BJ (cell line): ENCODE measurements at regions not wholly inside any gene's neighbourhood (a gene's known extent, or its start where the extent isn't known, plus 50 kb on each side); places are given as distances from the start of the nearest gene placed in this dataset.

Experiments used
- CTCF ChIA-PET: fragments of 350-600 bp; formaldehyde crosslinking; extraction: SDS; loops from one replicate; lab custom pipeline; 2021; ENCODE audit warnings: antibody characterized with exemption, inconsistent platforms; lab: Yijun Ruan, JAX
- POLR2A ChIA-PET: fragments of 300-600 bp; sonication (Branson Sonifier 250); formaldehyde crosslinking; extraction: SDS; loops from one replicate; lab custom pipeline; 2021; ENCODE audit warnings: antibody characterized with exemption; lab: Charles Lee
- DNase-seq: peaks from one replicate; pipeline ENCODE4 v3.0.0-alpha.2; 2011; ENCODE audit warnings: low read depth
- H3K27me3 ChIP-seq: 2 replicates; pipeline ENCODE4 v1.6.0; 2011; ENCODE audit warnings: low read length; ENCODE audit not compliant: control insufficient read depth, insufficient read depth
- H3K36me3 ChIP-seq: 2 replicates; pipeline ENCODE4 v1.5.1; 2011; ENCODE audit warnings: low read length; ENCODE audit not compliant: control insufficient read depth, insufficient read depth
- H3K4me3 ChIP-seq: 2 replicates; pipeline ENCODE4 v1.5.1; 2011; ENCODE audit warnings: low read depth, mild to moderate bottlenecking, control low read depth, low read length
- TF ChIP-seq, protein P1 (sequence below): IDR thresholded peaks from 2 replicates; pipeline ENCODE4 v1.5.1; 2011; ENCODE audit warnings: low read depth, mild to moderate bottlenecking, control low read depth, inconsistent platforms, low read length, moderate library complexity; ENCODE audit not compliant: insufficient read depth

DNA sequence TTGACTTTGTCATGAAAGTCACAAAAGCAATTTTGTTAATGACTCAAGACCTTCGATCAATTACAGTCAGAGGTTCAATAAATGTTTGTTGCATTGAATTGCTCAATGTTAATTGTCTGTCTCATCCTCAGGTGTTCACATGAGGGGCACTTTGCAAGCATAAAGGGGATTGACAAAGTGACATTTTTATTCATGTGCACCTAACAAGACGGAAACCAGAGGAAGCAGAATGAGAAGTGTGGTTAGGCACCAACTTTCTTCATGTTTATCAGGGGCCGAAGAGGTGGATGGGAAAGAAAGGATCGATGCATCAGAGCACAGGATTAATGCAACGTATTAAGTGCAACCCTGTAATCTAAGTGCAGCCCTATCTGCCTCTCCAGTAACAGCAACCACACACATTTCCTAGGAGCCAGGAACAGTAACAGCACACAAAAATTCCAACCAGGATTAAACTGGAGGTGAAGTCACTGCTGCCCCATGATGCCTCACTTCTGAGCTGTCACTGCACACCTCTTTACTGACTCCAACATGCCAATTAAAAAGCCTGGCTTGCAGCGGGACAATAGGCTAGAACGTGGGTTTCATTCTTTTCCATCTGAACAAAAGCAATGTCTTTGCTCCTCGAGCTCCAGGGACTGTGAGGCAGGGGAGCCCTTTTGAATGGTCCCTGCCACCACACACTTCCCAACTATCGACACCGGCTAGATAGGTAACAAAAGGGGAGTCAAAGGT is 262.7 kb downstream of the CD83 start:
- POLR2A ChIA-PET, result no interaction called here
- H3K27me3 ChIP-seq, result peaks cover 1% of the 10 kb centered on the region
- TF ChIP-seq, protein P1, sequence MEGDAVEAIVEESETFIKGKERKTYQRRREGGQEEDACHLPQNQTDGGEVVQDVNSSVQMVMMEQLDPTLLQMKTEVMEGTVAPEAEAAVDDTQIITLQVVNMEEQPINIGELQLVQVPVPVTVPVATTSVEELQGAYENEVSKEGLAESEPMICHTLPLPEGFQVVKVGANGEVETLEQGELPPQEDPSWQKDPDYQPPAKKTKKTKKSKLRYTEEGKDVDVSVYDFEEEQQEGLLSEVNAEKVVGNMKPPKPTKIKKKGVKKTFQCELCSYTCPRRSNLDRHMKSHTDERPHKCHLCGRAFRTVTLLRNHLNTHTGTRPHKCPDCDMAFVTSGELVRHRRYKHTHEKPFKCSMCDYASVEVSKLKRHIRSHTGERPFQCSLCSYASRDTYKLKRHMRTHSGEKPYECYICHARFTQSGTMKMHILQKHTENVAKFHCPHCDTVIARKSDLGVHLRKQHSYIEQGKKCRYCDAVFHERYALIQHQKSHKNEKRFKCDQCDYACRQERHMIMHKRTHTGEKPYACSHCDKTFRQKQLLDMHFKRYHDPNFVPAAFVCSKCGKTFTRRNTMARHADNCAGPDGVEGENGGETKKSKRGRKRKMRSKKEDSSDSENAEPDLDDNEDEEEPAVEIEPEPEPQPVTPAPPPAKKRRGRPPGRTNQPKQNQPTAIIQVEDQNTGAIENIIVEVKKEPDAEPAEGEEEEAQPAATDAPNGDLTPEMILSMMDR, result no peak
- H3K4me3 ChIP-seq, result no peak overlapping the region
- DNase-seq, result no peak
- CTCF ChIA-PET, result no interaction called here
- no peaks in the 10 kb centered on the region for H3K36me3 ChIP-seq

DNA sequence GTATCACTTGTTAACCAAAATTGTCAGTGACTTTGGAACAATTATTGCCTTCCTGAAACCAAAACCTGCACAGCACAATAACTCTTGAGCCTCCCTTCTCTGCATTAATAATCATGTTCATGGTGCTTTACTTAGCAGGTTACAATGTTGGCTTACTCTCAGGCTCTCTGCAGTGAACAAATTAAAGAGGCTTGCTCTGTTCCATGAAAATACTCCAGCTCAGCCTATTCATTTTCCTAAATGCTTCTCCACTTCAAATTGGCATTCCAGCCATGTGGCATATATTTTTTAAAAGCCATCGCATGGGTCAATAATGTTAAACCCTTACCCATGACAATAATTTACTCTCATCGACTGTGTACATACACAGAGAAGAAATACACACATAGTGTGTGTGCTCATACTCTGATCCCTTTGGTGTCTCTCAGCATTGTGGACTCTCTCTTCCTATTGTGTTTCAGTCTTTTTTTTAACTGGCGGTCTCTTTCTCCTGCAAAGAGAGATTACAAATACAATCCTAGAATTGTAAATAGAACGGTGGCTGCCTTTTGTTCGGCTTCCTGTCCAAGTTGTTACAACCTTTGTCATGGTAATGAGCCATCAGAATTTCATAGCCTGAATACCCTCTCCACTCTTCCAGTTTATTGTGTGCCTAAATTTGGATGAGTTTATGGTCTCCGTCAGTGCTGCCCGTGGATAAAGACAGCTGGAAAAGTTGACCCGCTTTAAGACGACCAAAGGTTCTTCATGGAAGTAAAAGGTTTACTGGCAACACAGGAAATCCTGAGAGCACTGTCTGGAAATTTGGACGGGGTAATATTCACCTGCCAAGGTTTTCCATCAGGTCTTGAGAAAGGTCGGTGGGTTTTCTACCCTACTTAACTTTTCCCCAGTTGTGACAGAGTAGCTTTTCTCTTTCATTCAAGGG is 263.6 kb downstream of the CD83 start:
- ChIA-PET POLR2A (interaction anchor here (0.6 kb wide), 1 partner anchor 12 kb away, joined by 4 read pairs; no protein-coding TSS in a partner anchor), CTCF (no interaction called here)
- no peak overlapping the region for H3K4me3 ChIP-seq
- no peak for DNase-seq
- H3K36me3 ChIP-seq, result no peaks in the 10 kb centered on the region
- peaks cover 1% of the 10 kb centered on the region for H3K27me3 ChIP-seq
- TF ChIP-seq, protein P1, result no peak

DNA sequence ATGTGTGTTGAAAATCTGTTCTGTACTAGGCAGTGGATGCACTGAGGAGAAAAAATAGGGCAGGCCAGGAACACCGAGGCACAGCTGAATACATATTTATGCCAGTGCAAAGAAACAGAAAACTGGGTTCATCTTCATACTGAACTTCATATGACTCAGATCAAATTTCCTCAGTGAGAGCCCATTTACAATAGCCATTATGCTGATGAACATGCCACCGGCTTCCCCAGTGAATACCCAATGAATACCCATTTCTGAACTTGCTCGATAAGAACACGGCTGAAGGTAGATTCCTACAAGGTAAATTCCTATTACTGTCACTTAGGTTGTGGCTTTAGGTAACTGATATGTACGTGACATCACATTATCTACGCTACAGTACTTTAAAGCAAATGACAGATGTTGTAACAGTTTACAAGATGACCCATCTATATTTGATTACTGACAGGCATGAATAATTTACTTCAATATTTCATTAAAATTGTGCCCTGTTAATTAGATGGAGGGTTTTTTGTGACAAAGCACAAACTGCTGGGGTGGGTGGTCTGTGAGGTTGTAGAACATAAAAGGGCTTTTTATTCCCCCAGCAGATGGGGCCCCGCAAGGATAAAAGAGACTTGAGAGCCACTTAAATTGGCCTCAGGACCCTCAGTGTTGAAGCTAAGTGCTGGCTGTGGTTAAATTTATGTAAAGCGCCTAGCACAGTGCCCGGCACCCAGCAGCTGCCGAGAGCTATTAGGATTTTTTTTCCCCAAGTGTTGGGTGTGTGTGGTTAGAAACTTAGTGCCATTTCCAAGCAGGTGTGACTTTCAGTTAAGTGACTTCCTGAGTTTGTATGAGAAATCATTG is 264.5 kb downstream of the CD83 start:
- no peak for DNase-seq
- ChIA-PET POLR2A (interaction anchor here (0.6 kb wide), 1 partner anchor 11 kb away, joined by 4 read pairs; no protein-coding TSS in a partner anchor), CTCF (no interaction called here)

DNA sequence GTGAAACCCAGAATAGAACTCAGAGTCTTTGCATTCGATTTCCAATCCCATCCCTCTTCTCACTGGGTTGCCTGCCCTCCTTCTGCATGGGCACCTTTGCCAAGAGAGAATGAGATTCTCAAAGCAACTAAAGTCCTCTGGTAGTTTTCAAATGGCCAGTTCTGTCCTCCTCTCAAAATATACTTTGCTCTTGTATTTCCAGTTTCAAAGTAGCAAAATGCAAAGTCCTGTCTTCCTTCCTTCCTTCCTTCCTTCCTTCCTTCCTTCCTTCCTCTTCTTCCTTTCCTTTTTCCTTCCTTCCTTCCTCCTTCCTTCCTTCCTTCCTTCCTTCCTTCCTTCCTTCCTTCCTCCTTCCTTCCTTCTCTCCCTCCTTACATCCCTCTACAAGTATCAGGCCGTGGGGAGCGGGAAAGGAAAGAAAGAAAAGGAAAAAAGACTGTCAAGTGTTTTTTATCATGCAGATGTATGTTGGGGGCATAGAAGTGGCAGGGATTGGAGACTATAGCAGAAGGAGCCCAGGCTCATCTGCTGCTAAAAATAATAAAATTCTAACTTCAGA is 265.2 kb downstream of the CD83 start:
- ChIA-PET POLR2A (no interaction called here), CTCF (no interaction called here)
- H3K4me3 ChIP-seq, result no peak overlapping the region
- DNase-seq, result no peak
- TF ChIP-seq, protein P1, result no peak
- no peaks in the 10 kb centered on the region; the same call in 1 of the 2 replicates for H3K27me3 ChIP-seq
- no peaks in the 10 kb centered on the region for H3K36me3 ChIP-seq

More for the DNA sequence above, 264.5 kb downstream of the CD83 start:
- Histone ChIP-seq H3K27me3 (no peaks in the 10 kb centered on the region; the same call in 1 of the 2 replicates), H3K4me3 (no peak overlapping the region), H3K36me3 (no peaks in the 10 kb centered on the region)
- TF ChIP-seq, protein P1, result no peak
